ENCODE measurements at regions not wholly inside any gene's neighbourhood (a gene's known extent, or its start where the extent isn't known, plus 50 kb on each side); places are given as distances from the start of the nearest gene placed in this dataset.

DNA sequence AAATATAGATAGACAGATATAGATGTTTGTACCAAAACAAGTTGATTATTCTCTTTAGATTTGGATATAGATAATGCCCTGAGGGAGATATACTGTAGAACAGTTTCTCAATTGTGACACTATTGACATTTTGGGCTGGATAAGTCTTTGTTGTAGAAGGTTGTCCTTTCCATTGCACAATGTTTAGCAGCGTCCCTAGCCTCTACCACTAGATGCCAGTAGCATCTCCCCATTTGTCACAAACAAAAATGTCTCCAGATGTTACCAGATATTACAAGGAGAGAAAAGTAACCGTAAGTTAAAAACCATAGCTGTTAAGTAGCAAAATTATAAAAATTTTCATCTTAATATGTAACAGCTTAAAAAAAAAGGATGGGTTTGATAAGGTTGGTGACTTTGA is 2595.3 kb downstream of the ARAP2 start:
- TF ChIP-seq CTCF (IDR thresholded peaks at IDR 0.05) (no peak), POLR2A (IDR thresholded peaks at IDR 0.05) (no peak), EP300 (IDR thresholded peaks at IDR 0.05) (no peak), POLR2AphosphoS5 (IDR thresholded peaks at IDR 0.05) (no peak)

Measured in stomach (tissue), 4 donors.